ENCODE measurements at regions not wholly inside any gene's neighbourhood (a gene's known extent, or its start where the extent isn't known, plus 50 kb on each side); places are given as distances from the start of the nearest gene placed in this dataset.

DNA sequence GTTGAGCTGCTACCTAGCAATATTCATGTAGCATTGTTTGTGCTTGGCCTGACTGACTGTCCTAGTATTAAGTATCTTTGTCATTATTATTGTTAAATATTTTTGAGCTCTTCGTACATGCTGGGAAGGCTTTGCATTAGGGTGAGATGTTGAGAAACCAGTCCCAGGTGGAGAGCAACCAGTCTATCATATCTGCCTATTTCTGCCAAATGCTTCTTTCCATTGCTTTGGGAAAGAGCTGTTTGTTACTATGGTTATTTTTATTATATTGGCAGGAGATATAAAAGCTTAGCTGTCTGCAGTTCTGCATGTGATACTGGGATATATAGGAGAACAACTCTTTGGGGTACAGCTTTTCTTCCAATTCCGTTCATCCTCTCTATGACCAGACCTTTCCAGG is 85.1 kb downstream of the CLDN17 start:
- TF ChIP-seq, protein P1, sequence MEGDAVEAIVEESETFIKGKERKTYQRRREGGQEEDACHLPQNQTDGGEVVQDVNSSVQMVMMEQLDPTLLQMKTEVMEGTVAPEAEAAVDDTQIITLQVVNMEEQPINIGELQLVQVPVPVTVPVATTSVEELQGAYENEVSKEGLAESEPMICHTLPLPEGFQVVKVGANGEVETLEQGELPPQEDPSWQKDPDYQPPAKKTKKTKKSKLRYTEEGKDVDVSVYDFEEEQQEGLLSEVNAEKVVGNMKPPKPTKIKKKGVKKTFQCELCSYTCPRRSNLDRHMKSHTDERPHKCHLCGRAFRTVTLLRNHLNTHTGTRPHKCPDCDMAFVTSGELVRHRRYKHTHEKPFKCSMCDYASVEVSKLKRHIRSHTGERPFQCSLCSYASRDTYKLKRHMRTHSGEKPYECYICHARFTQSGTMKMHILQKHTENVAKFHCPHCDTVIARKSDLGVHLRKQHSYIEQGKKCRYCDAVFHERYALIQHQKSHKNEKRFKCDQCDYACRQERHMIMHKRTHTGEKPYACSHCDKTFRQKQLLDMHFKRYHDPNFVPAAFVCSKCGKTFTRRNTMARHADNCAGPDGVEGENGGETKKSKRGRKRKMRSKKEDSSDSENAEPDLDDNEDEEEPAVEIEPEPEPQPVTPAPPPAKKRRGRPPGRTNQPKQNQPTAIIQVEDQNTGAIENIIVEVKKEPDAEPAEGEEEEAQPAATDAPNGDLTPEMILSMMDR (IDR thresholded peaks at IDR 0.05; ENCODE audit: insufficient read depth, low read depth, low read length), result no peak
- TF ChIP-seq EZH2 (IDR thresholded peaks at IDR 0.05; ENCODE audit: insufficient read depth, low read length), result no peak

Data from astrocyte (in vitro differentiated cells and primary cell).